ENCODE measurements at regions not wholly inside any gene's neighbourhood (a gene's known extent, or its start where the extent isn't known, plus 50 kb on each side); places are given as distances from the start of the nearest gene placed in this dataset.

DNA sequence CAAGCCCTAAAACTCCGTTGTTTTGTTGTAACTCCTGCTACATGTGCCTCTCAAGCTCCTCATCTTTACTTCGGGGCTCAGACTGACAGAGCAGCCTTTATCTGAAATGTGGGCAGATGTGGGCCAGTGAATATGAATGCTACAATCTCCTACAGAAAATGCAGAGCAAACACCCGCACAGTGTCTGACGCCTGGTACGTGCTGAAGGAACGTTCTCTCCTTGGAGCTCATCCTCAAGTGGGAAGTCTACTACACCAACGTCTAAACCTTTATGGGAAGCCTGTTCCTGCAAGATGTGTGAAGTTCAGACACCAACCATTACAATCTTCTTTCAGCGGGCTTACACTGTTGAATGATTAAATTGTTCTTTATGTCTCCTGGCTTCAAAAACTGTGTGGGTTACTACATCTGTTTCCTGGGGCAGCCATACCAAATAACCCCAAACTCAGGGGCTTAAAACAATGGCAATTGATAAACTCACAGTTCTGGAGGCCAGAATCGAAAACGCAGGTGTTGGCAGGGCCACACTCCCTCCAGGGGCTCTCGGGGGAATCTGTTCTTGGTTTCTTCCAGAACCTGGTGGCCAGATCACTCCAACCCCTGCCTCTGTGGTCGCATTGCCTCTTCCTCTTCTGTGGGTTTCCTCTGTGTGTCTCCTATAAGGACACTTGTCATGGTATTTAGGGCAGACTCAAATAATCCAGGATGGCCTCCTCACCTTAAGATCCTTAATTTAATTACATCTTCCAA is 179.7 kb upstream of the PLXNC1 start:
- no peak overlapping the region for H3K27ac ChIP-seq (ENCODE audit: insufficient read depth in 1 of 2, low read depth in 1 of 2, low read length in 2 of 2, poor library complexity in 1 of 2, severe bottlenecking in 2 of 2)
- H3K27me3 ChIP-seq (replicated peaks in 2 of 5; ENCODE audit: control insufficient read depth in 4 of 5, insufficient read depth in 5 of 5, low read length in 4 of 5): no peaks in the 10 kb centered on the region
- H3K9me3 ChIP-seq (ENCODE audit: control extremely low read depth in 1 of 5, control insufficient read depth in 4 of 5, insufficient read depth in 2 of 5, low read depth in 1 of 5, low read length in 4 of 5): no peaks in the 10 kb centered on the region
- CTCF ChIA-PET: interaction anchor here (0.8 to 1.4 kb wide), 2 partner anchors 9 to 132 kb away, joined by 3 to 5 read pairs; no protein-coding TSS in a partner anchor
- peaks cover 8 to 24% (median 18%) of the 10 kb centered on the region in 4 experiments for H3K4me1 ChIP-seq (ENCODE audit: control extremely low read depth in 1 of 4, control insufficient read depth in 4 of 4, insufficient read depth in 4 of 4, low read length in 3 of 4)
- peak overlapping the region in 1 of 7 experiments; percentile 15 for H3K4me3 ChIP-seq (ENCODE audit: control insufficient read depth in 1 of 7, extremely low read depth in 1 of 7, insufficient read depth in 4 of 7, low read depth in 2 of 7, low read length in 6 of 7)
- H3K36me3 ChIP-seq (ENCODE audit: control insufficient read depth in 4 of 4, insufficient read depth in 4 of 4, low read length in 3 of 4): no peaks in the 10 kb centered on the region
- 60% methylated on average over 7 of the region's 12 CpGs for whole genome bisulfite sequencing (ENCODE audit: insufficient coverage)
- POLR2A ChIA-PET: no interaction called here
- DNase-seq: peak; percentile 20 to 87 (median 82)

- Histone ChIP-seq H3K36me3 (ENCODE audit: control insufficient read depth in 4 of 4, insufficient read depth in 4 of 4, low read length in 3 of 4) (no peaks in the 10 kb centered on the region), H3K27ac (ENCODE audit: insufficient read depth in 1 of 2, low read depth in 1 of 2, low read length in 2 of 2, poor library complexity in 1 of 2, severe bottlenecking in 2 of 2) (no peak overlapping the region), H3K27me3 (replicated peaks in 2 of 5; ENCODE audit: control insufficient read depth in 4 of 5, insufficient read depth in 5 of 5, low read length in 4 of 5) (no peaks in the 10 kb centered on the region), H3K4me1 (ENCODE audit: control extremely low read depth in 1 of 4, control insufficient read depth in 4 of 4, insufficient read depth in 4 of 4, low read length in 3 of 4) (peaks cover 8 to 31% (median 19%) of the 10 kb centered on the region in 4 experiments), H3K4me3 (ENCODE audit: control insufficient read depth in 1 of 7, extremely low read depth in 1 of 7, insufficient read depth in 4 of 7, low read depth in 2 of 7, low read length in 6 of 7) (no peak overlapping the region), H3K9me3 (ENCODE audit: control extremely low read depth in 1 of 5, control insufficient read depth in 4 of 5, insufficient read depth in 2 of 5, low read depth in 1 of 5, low read length in 4 of 5) (no peaks in the 10 kb centered on the region)
- WGBS (ENCODE audit: insufficient coverage): 98% methylated on average over 10 of the region's 10 CpGs
- POLR2A ChIA-PET: no interaction called here
- DNase-seq: no peak
- CTCF ChIA-PET: interaction anchor here (1.3 kb wide), 1 partner anchor 130 kb away, joined by 3 read pairs; no protein-coding TSS in a partner anchor
These were observed 177.3 kb upstream of the PLXNC1 start for GRCh38 chr12:93970900-93971688.

GRCh38 chr12:93972411-93973208 is 175.8 kb upstream of the PLXNC1 start:
- CTCF ChIA-PET: interaction anchor here (0.6 to 1.4 kb wide), 3 partner anchors 104 to 470 kb away, joined by 3 read pairs; no protein-coding TSS in a partner anchor
- Histone ChIP-seq H3K4me3 (ENCODE audit: control insufficient read depth in 1 of 7, extremely low read depth in 1 of 7, insufficient read depth in 4 of 7, low read depth in 2 of 7, low read length in 6 of 7) (no peak overlapping the region), H3K27ac (ENCODE audit: insufficient read depth in 1 of 2, low read depth in 1 of 2, low read length in 2 of 2, poor library complexity in 1 of 2, severe bottlenecking in 2 of 2) (no peak overlapping the region), H3K36me3 (ENCODE audit: control insufficient read depth in 4 of 4, insufficient read depth in 4 of 4, low read length in 3 of 4) (no peaks in the 10 kb centered on the region), H3K9me3 (ENCODE audit: control extremely low read depth in 1 of 5, control insufficient read depth in 4 of 5, insufficient read depth in 2 of 5, low read depth in 1 of 5, low read length in 4 of 5) (no peaks in the 10 kb centered on the region), H3K27me3 (replicated peaks in 2 of 5; ENCODE audit: control insufficient read depth in 4 of 5, insufficient read depth in 5 of 5, low read length in 4 of 5) (no peaks in the 10 kb centered on the region), H3K4me1 (ENCODE audit: control extremely low read depth in 1 of 4, control insufficient read depth in 4 of 4, insufficient read depth in 4 of 4, low read length in 3 of 4) (peaks cover 8 to 32% (median 19%) of the 10 kb centered on the region in 4 experiments)
- DNase-seq: no peak
- POLR2A ChIA-PET: no interaction called here
- WGBS (ENCODE audit: insufficient coverage): 100% methylated on average over 5 of the region's 8 CpGs

DNA sequence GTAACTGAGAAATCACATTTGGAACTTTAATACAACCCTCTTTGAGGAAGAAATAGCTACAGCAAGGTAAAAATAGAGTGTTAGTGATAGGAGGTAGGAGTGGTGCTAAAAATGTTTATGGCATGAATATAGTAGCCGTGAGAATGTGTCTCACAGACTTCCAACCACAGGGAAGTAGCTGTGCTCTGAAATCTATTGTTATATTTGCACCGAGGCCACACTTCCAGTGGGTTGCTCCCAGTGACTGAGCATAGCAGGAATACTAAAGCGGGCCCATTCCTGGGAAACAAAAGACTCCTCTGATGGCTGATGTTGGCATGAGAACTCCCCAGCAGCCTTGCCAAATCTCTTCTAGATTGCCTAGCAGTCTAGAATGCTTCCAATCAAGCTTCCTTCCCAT is 174.1 kb upstream of the PLXNC1 start:
- ChIA-PET POLR2A (no interaction called here), CTCF (interaction anchor here (0.6 to 1.8 kb wide), 9 partner anchors 11 to 471 kb away, joined by 3 to 9 read pairs (median 4); no protein-coding TSS in a partner anchor)
- no peaks in the 10 kb centered on the region for H3K9me3 ChIP-seq (ENCODE audit: control extremely low read depth in 1 of 5, control insufficient read depth in 4 of 5, insufficient read depth in 2 of 5, low read depth in 1 of 5, low read length in 4 of 5)
- no peaks in the 10 kb centered on the region for H3K27me3 ChIP-seq (replicated peaks in 2 of 5; ENCODE audit: control insufficient read depth in 4 of 5, insufficient read depth in 5 of 5, low read length in 4 of 5)
- peaks cover under 1 to 25% (median 10%) of the 10 kb centered on the region in 4 experiments for H3K4me1 ChIP-seq (ENCODE audit: control extremely low read depth in 1 of 4, control insufficient read depth in 4 of 4, insufficient read depth in 4 of 4, low read length in 3 of 4)
- no peak overlapping the region for H3K27ac ChIP-seq (ENCODE audit: insufficient read depth in 1 of 2, low read depth in 1 of 2, low read length in 2 of 2, poor library complexity in 1 of 2, severe bottlenecking in 2 of 2)
- no peak for DNase-seq
- 100% methylated on average over 3 of the region's 3 CpGs for WGBS (ENCODE audit: insufficient coverage)
- no peaks in the 10 kb centered on the region for H3K36me3 ChIP-seq (ENCODE audit: control insufficient read depth in 4 of 4, insufficient read depth in 4 of 4, low read length in 3 of 4)
- H3K4me3 ChIP-seq (ENCODE audit: control insufficient read depth in 1 of 7, extremely low read depth in 1 of 7, insufficient read depth in 4 of 7, low read depth in 2 of 7, low read length in 6 of 7): no peak overlapping the region

DNA sequence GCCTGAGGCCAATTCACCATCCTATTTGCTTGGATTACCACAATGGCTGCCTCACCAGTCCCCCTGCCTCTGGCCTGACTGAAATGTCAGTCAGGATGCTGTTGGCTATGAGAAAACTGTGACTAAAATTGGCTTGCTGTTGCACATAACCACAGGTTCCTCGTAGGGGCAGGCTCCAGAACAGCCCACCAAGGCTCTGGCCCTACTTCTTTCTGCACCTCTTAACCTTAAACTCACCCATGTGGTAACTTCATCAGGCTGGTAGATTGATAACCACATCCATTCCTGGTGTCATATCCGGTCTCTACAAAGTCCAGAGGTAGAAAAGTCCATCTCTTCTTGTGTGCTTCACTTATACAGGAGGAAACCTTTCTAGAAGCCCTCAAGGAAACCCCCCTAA is 172.4 kb upstream of the PLXNC1 start:
- 40% methylated on average over 2 of the region's 2 CpGs for WGBS (ENCODE audit: insufficient coverage)

GRCh38 chr12:93977081-93977480 is 171.3 kb upstream of the PLXNC1 start:
- no peak for DNase-seq
- no peaks in the 10 kb centered on the region for H3K36me3 ChIP-seq (ENCODE audit: control insufficient read depth in 4 of 4, insufficient read depth in 4 of 4, low read length in 3 of 4)
- H3K4me1 ChIP-seq (ENCODE audit: control extremely low read depth in 1 of 4, control insufficient read depth in 4 of 4, insufficient read depth in 4 of 4, low read length in 3 of 4): peaks cover 0 to 14% (median 6%) of the 10 kb centered on the region in 4 experiments
- no peak overlapping the region for H3K4me3 ChIP-seq (ENCODE audit: control insufficient read depth in 1 of 7, extremely low read depth in 1 of 7, insufficient read depth in 4 of 7, low read depth in 2 of 7, low read length in 6 of 7)
- 100% methylated on average over 1 of the region's 3 CpGs for WGBS (ENCODE audit: insufficient coverage)
- H3K27me3 ChIP-seq (replicated peaks in 2 of 5; ENCODE audit: control insufficient read depth in 4 of 5, insufficient read depth in 5 of 5, low read length in 4 of 5): no peaks in the 10 kb centered on the region
- H3K9me3 ChIP-seq (ENCODE audit: control extremely low read depth in 1 of 5, control insufficient read depth in 4 of 5, insufficient read depth in 2 of 5, low read depth in 1 of 5, low read length in 4 of 5): no peaks in the 10 kb centered on the region
- POLR2A ChIA-PET: no interaction called here
- no peak overlapping the region for H3K27ac ChIP-seq (ENCODE audit: insufficient read depth in 1 of 2, low read depth in 1 of 2, low read length in 2 of 2, poor library complexity in 1 of 2, severe bottlenecking in 2 of 2)
- CTCF ChIA-PET: interaction anchor here (0.9 to 10.1 kb wide), 5 partner anchors 20 to 408 kb away, joined by 3 to 74 read pairs (median 5); no protein-coding TSS in a partner anchor

More for the DNA sequence above, 172.4 kb upstream of the PLXNC1 start:
- no peaks in the 10 kb centered on the region for H3K27me3 ChIP-seq (replicated peaks in 2 of 5; ENCODE audit: control insufficient read depth in 4 of 5, insufficient read depth in 5 of 5, low read length in 4 of 5)
- no peaks in the 10 kb centered on the region for H3K36me3 ChIP-seq (ENCODE audit: control insufficient read depth in 4 of 4, insufficient read depth in 4 of 4, low read length in 3 of 4)
- peak in 2 of 3 donors; percentile 22 to 36 for DNase-seq
- no peak overlapping the region for H3K27ac ChIP-seq (ENCODE audit: insufficient read depth in 1 of 2, low read depth in 1 of 2, low read length in 2 of 2, poor library complexity in 1 of 2, severe bottlenecking in 2 of 2)
- no peaks in the 10 kb centered on the region for H3K9me3 ChIP-seq (ENCODE audit: control extremely low read depth in 1 of 5, control insufficient read depth in 4 of 5, insufficient read depth in 2 of 5, low read depth in 1 of 5, low read length in 4 of 5)
- H3K4me1 ChIP-seq (ENCODE audit: control extremely low read depth in 1 of 4, control insufficient read depth in 4 of 4, insufficient read depth in 4 of 4, low read length in 3 of 4): peaks cover 0 to 14% (median 3%) of the 10 kb centered on the region in 4 experiments
- CTCF ChIA-PET: no interaction called here
- no peak overlapping the region for H3K4me3 ChIP-seq (ENCODE audit: control insufficient read depth in 1 of 7, extremely low read depth in 1 of 7, insufficient read depth in 4 of 7, low read depth in 2 of 7, low read length in 6 of 7)
- POLR2A ChIA-PET: no interaction called here
